ENCODE measurements at regions not wholly inside any gene's neighbourhood (a gene's known extent, or its start where the extent isn't known, plus 50 kb on each side); places are given as distances from the start of the nearest gene placed in this dataset.

DNA sequence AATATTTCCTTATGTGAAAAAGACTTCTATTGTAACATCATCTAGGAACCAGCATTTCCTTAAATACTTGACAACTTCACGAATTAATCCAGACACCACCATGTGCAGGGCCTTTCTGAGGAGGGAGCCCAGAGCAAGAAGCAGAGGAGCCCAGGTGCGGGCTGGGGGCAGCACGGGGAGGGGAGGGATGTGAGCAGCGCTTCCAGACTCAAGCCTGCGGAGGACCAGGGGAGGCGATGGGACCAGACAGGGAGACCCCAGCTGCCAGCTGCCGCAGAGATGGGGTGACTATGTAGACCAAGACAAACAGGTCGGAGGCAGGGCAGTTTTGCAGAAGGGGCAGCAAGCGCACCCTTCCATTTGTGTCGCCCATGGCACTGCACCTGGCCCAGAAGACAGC lies 596.1 kb downstream of the IRX1 start:
- no peak for TF ChIP-seq POLR2A (IDR thresholded peaks at IDR 0.05)
- TF ChIP-seq, protein P1, sequence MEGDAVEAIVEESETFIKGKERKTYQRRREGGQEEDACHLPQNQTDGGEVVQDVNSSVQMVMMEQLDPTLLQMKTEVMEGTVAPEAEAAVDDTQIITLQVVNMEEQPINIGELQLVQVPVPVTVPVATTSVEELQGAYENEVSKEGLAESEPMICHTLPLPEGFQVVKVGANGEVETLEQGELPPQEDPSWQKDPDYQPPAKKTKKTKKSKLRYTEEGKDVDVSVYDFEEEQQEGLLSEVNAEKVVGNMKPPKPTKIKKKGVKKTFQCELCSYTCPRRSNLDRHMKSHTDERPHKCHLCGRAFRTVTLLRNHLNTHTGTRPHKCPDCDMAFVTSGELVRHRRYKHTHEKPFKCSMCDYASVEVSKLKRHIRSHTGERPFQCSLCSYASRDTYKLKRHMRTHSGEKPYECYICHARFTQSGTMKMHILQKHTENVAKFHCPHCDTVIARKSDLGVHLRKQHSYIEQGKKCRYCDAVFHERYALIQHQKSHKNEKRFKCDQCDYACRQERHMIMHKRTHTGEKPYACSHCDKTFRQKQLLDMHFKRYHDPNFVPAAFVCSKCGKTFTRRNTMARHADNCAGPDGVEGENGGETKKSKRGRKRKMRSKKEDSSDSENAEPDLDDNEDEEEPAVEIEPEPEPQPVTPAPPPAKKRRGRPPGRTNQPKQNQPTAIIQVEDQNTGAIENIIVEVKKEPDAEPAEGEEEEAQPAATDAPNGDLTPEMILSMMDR (IDR thresholded peaks at IDR 0.05), result no peak
